Thyroid gland (tissue), 4 donors: ENCODE measurements at regions not wholly inside any gene's neighbourhood (a gene's known extent, or its start where the extent isn't known, plus 50 kb on each side); places are given as distances from the start of the nearest gene placed in this dataset.

Experiments used
- POLR2A ChIP-seq, 2 donors: fragments of 450-650 bp; IDR thresholded peaks; one replicate each; pipeline ENCODE4 v1.6.1; 2017; ENCODE audit warnings: antibody characterized with exemption in 2 of 2, mild to moderate bottlenecking in 2 of 2, moderate library complexity in 1 of 2
- TF ChIP-seq, protein P1 (sequence below), 6 experiments: fragments of 200-600 bp in 3 of 6; fragments of 450-650 bp in 3 of 6; sonication (generic) in 3 of 6; IDR thresholded peaks; one replicate each; pipeline ENCODE4 v1.5.1; 2016 to 2019; ENCODE audit warnings: antibody characterized with exemption in 6 of 6, mild to moderate bottlenecking in 2 of 6, inconsistent platforms in 1 of 6, moderate library complexity in 1 of 6

GRCh38 chr2:138395565-138396306 is 105.8 kb upstream of the SPOPL start:
- TF ChIP-seq, protein P1, sequence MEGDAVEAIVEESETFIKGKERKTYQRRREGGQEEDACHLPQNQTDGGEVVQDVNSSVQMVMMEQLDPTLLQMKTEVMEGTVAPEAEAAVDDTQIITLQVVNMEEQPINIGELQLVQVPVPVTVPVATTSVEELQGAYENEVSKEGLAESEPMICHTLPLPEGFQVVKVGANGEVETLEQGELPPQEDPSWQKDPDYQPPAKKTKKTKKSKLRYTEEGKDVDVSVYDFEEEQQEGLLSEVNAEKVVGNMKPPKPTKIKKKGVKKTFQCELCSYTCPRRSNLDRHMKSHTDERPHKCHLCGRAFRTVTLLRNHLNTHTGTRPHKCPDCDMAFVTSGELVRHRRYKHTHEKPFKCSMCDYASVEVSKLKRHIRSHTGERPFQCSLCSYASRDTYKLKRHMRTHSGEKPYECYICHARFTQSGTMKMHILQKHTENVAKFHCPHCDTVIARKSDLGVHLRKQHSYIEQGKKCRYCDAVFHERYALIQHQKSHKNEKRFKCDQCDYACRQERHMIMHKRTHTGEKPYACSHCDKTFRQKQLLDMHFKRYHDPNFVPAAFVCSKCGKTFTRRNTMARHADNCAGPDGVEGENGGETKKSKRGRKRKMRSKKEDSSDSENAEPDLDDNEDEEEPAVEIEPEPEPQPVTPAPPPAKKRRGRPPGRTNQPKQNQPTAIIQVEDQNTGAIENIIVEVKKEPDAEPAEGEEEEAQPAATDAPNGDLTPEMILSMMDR (IDR thresholded peaks at IDR 0.05) = no peak
- no peak for TF ChIP-seq POLR2A (IDR thresholded peaks at IDR 0.05)
